K562 (cell line): ENCODE measurements at regions not wholly inside any gene's neighbourhood (a gene's known extent, or its start where the extent isn't known, plus 50 kb on each side); places are given as distances from the start of the nearest gene placed in this dataset.

ENCODE experiments used
- ARID4B ChIP-seq: sonication (generic); formaldehyde crosslinking; IDR thresholded peaks from 2 replicates; pipeline ENCODE4 v1.8.0; 2022; ENCODE audit warnings: mild to moderate bottlenecking, missing genetic modification reagents
- BRCA1 ChIP-seq, 2 experiments: fragments of 450-650 bp in 1 of 2; sonication (generic) in 1 of 2; formaldehyde crosslinking in 1 of 2; IDR thresholded peaks; 2 replicates each; pipeline versions ENCODE4 v1.5.0 to v1.6.1; 2017 to 2020; ENCODE audit warnings: mild to moderate bottlenecking in 1 of 2, missing genetic modification reagents in 1 of 2
- CBFB ChIP-seq: sonication (generic); formaldehyde crosslinking; IDR thresholded peaks from 2 replicates; pipeline ENCODE4 v1.4.0; 2020; ENCODE audit warnings: mild to moderate bottlenecking, missing genetic modification reagents
- ETS2 ChIP-seq: IDR thresholded peaks from 2 replicates; pipeline ENCODE4 v1.6.1; 2016; ENCODE audit warnings: borderline replicate concordance, missing genetic modification characterization, mild to moderate bottlenecking, moderate library complexity, missing compliant biosample characterization; ENCODE audit not compliant: poor library complexity, severe bottlenecking
- MGA ChIP-seq: fragments of 450-650 bp; IDR thresholded peaks from 2 replicates; pipeline ENCODE4 v1.6.1; 2016; ENCODE audit warnings: mild to moderate bottlenecking, moderate library complexity
- SMAD1 ChIP-seq: fragments of 150-350 bp; IDR thresholded peaks from 2 replicates; pipeline ENCODE4 v1.6.1; 2014; ENCODE audit warnings: low read length, low read depth; ENCODE audit not compliant: partially characterized antibody
- SPI1 ChIP-seq: IDR thresholded peaks from 2 replicates; pipeline ENCODE4 v1.6.1; 2011; ENCODE audit warnings: low read depth, low read length, control low read depth, borderline replicate concordance
- SRSF3 ChIP-seq: fragments of 200-400 bp; formaldehyde crosslinking; IDR thresholded peaks from 2 replicates; pipeline ENCODE4 v1.6.1; 2016; ENCODE audit warnings: mild to moderate bottlenecking, low read length, moderate library complexity; ENCODE audit not compliant: insufficient read depth
- TSC22D4 ChIP-seq: fragments of 450-650 bp; IDR thresholded peaks from 2 replicates; pipeline ENCODE4 v1.6.1; 2016; ENCODE audit warnings: missing genetic modification characterization, missing biosample characterization, control low read depth
- TF ChIP-seq, protein P1 (sequence below): sonication (generic); formaldehyde crosslinking; IDR thresholded peaks from 2 replicates; pipeline ENCODE4 v1.8.1; 2023; ENCODE audit warnings: mild to moderate bottlenecking, missing genetic modification reagents

DNA sequence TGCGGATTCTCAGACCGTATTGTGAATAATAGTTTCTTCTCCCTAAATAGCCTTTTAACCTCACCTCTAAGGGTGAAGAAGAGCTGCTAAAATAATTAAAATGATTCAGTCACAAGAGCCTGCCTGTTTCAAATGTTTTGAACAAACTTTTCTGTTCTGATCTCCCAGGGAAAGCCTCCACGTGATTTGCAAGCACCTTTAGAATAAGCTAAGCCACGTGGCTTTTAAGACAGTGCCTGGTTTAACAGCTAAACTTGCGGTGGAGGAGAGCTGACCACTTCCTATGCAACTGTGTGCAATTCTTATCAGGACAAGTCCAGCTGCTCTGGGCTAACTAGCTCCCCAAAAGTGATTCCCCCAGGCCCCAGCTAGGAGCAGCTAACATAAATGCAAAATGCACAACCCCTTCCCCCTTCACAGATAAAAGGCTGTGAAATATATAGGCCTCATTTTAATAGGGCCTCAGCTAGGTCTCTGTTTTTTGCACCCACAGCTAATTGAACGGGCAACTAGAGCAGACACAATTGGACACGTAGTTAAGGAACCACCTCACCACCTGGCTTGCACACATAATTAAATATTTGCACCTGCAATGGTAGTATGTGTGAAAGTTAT is 401.2 kb upstream of the NR2F2 start (continued):
- TF ChIP-seq ARID4B (CRISPR knock-in tag) (peak; percentile 39; the same call in 1 of the 2 replicates), ETS2 (tag) (no peak), BRCA1 (IDR thresholded peaks at IDR 0.05) (no peak), BRCA1 (CRISPR knock-in tag; IDR thresholded peaks at IDR 0.05) (no peak), SMAD1 (peak; percentile 51), TSC22D4 (no peak), MGA (peak; percentile 99), CBFB (CRISPR knock-in tag) (peak; percentile 93), SRSF3 (no peak), SPI1 (peak; percentile 74)
- TF ChIP-seq, protein P1, sequence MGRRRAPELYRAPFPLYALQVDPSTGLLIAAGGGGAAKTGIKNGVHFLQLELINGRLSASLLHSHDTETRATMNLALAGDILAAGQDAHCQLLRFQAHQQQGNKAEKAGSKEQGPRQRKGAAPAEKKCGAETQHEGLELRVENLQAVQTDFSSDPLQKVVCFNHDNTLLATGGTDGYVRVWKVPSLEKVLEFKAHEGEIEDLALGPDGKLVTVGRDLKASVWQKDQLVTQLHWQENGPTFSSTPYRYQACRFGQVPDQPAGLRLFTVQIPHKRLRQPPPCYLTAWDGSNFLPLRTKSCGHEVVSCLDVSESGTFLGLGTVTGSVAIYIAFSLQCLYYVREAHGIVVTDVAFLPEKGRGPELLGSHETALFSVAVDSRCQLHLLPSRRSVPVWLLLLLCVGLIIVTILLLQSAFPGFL (CRISPR knock-in tag) = no peak
